Osteocyte (in vitro differentiated cells): ENCODE measurements at regions not wholly inside any gene's neighbourhood (a gene's known extent, or its start where the extent isn't known, plus 50 kb on each side); places are given as distances from the start of the nearest gene placed in this dataset.

Experiments
- DNase-seq: peaks from one replicate; pipeline ENCODE4 v3.0.0; 2021; ENCODE audit warnings: mixed read lengths; ENCODE audit not compliant: unreplicated experiment; ENCODE audit errors: extremely low spot score
- H3K27ac Mint-ChIP-seq: one replicate; pipeline ENCODE4 v1.8.0; 2021; ENCODE audit warnings: mild to moderate bottlenecking, mixed read lengths; ENCODE audit not compliant: unreplicated experiment
- H3K27me3 Mint-ChIP-seq: one replicate; pipeline ENCODE4 v1.8.0; 2021; ENCODE audit warnings: mixed read lengths; ENCODE audit not compliant: unreplicated experiment
- H3K36me3 Mint-ChIP-seq: one replicate; pipeline ENCODE4 v1.8.0; 2021; ENCODE audit warnings: mixed read lengths; ENCODE audit not compliant: unreplicated experiment
- H3K4me1 Mint-ChIP-seq: one replicate; pipeline ENCODE4 v1.8.0; 2021; ENCODE audit warnings: mixed read lengths; ENCODE audit not compliant: unreplicated experiment
- H3K4me3 Mint-ChIP-seq: one replicate; pipeline ENCODE4 v1.8.0; 2021; ENCODE audit warnings: mild to moderate bottlenecking, moderate library complexity, mixed read lengths; ENCODE audit not compliant: unreplicated experiment
- H3K9me3 Mint-ChIP-seq: one replicate; pipeline ENCODE4 v1.8.0; 2021; ENCODE audit warnings: mixed read lengths; ENCODE audit not compliant: unreplicated experiment
- TF ChIP-seq, protein P1 (sequence below): fragments of 200-600 bp; sonication (generic); IDR thresholded peaks from 2 replicates; pipeline ENCODE4 v1.5.0; 2021; ENCODE audit warnings: antibody characterized with exemption, mild to moderate bottlenecking, moderate library complexity

DNA sequence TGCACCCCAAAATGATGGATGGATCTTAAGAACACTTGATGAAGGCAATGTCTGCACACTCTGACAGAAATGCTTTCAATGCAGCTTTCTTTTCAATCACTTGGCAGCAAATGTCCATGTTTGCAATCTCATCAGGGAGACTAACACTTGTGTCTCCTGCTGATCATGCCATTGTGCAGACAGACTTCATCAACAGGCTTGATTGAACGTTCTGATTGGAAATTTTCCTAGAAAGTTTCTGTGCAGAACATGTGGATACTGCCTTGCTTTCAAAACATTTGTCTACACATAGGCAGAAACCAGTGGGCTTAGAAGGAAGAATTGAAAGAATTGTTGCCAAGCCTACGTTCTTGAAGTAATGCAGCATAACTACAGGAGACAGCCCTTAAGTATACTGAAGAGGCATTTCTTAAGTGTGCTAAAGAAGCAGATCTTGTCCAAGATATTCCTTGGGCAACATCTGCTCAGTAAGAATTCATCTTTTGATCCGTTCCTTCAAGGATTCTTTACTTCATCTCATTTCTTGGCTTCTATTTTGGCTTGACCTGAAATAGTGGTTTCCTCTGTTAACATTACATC lies 120.4 kb upstream of the PLCB4 start:
- peaks cover 8% of the 10 kb centered on the region for H3K27me3 Mint-ChIP-seq
- DNase-seq, result no peak
- no peak overlapping the region for H3K4me3 Mint-ChIP-seq
- no peaks in the 10 kb centered on the region for H3K4me1 Mint-ChIP-seq
- no peaks in the 10 kb centered on the region for H3K9me3 Mint-ChIP-seq
- no peak overlapping the region for H3K27ac Mint-ChIP-seq
- TF ChIP-seq, protein P1, sequence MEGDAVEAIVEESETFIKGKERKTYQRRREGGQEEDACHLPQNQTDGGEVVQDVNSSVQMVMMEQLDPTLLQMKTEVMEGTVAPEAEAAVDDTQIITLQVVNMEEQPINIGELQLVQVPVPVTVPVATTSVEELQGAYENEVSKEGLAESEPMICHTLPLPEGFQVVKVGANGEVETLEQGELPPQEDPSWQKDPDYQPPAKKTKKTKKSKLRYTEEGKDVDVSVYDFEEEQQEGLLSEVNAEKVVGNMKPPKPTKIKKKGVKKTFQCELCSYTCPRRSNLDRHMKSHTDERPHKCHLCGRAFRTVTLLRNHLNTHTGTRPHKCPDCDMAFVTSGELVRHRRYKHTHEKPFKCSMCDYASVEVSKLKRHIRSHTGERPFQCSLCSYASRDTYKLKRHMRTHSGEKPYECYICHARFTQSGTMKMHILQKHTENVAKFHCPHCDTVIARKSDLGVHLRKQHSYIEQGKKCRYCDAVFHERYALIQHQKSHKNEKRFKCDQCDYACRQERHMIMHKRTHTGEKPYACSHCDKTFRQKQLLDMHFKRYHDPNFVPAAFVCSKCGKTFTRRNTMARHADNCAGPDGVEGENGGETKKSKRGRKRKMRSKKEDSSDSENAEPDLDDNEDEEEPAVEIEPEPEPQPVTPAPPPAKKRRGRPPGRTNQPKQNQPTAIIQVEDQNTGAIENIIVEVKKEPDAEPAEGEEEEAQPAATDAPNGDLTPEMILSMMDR, result no peak
- H3K36me3 Mint-ChIP-seq, result no peaks in the 10 kb centered on the region

DNA sequence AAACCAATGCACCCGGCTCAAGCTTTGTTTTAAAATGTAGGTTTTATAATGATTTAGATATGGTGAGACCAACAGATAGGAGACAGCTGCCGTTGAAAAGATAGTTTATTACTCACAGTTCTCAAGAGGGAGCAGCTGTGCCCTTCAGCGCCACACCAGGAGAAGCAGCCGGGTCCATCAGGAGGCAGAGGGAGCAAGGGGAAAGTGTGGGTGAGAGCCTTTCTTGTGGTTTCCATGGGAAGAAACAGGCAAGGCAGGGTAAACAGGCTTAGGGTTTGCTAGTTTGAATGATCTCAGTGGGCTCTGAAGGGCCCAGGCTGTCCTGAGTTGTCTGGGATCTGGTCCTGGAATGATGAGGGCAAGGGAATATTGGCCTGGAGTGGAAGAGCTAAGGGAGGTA lies 117.7 kb upstream of the PLCB4 start:
- Mint-ChIP-seq H3K4me3 (no peak overlapping the region), H3K27me3 (peaks cover 8% of the 10 kb centered on the region), H3K9me3 (no peaks in the 10 kb centered on the region), H3K27ac (no peak overlapping the region), H3K36me3 (no peaks in the 10 kb centered on the region), H3K4me1 (no peaks in the 10 kb centered on the region)
- TF ChIP-seq, protein P1, result no peak
- no peak for DNase-seq

- Mint-ChIP-seq H3K36me3 (no peaks in the 10 kb centered on the region), H3K4me3 (no peak overlapping the region), H3K4me1 (no peaks in the 10 kb centered on the region), H3K9me3 (no peaks in the 10 kb centered on the region), H3K27me3 (peaks cover 4% of the 10 kb centered on the region), H3K27ac (no peak overlapping the region)
- TF ChIP-seq, protein P1, result no peak
- no peak for DNase-seq
Observed at GRCh38 chr20:8952721-8953120, 116.2 kb upstream of the PLCB4 start.

GRCh38 chr20:8953300-8953699 lies 115.6 kb upstream of the PLCB4 start:
- no peak for DNase-seq
- Mint-ChIP-seq H3K4me3 (no peak overlapping the region), H3K27ac (no peak overlapping the region), H3K36me3 (no peaks in the 10 kb centered on the region), H3K9me3 (no peaks in the 10 kb centered on the region), H3K27me3 (no peaks in the 10 kb centered on the region), H3K4me1 (no peaks in the 10 kb centered on the region)
- TF ChIP-seq, protein P1, result no peak

- Mint-ChIP-seq H3K27me3 (peaks cover 2% of the 10 kb centered on the region), H3K4me1 (no peaks in the 10 kb centered on the region), H3K9me3 (no peaks in the 10 kb centered on the region), H3K36me3 (no peaks in the 10 kb centered on the region), H3K27ac (no peak overlapping the region), H3K4me3 (no peak overlapping the region)
- TF ChIP-seq, protein P1, result no peak
- no peak for DNase-seq
Observed at GRCh38 chr20:8960241-8960640, 108.6 kb upstream of the PLCB4 start.
